ENCODE measurements at regions not wholly inside any gene's neighbourhood (a gene's known extent, or its start where the extent isn't known, plus 50 kb on each side); places are given as distances from the start of the nearest gene placed in this dataset.
A peak's percentile ranks its signal among the peaks of the same experiment; 100 is the strongest.

DNA sequence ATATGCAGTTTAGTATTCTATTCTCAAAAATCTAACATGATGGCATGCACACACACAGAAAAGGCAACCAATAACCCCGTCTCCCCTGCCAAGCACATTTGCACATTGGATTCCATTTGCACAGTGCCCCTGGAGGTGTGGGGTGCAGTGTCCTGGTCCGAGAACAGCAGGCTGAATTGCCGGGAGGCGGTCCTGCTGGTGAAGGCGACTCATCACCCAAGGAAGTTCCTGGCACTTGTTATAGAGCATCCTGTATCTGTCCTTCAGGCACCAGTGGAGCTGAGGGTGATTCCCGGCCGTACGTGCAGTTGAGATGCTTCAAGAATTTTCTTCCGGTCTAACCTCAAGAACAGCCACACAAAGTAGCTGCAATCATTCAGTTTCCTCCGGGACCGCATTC lies 73.0 kb upstream of the RAB12 start:
- TF ChIP-seq, protein P1, sequence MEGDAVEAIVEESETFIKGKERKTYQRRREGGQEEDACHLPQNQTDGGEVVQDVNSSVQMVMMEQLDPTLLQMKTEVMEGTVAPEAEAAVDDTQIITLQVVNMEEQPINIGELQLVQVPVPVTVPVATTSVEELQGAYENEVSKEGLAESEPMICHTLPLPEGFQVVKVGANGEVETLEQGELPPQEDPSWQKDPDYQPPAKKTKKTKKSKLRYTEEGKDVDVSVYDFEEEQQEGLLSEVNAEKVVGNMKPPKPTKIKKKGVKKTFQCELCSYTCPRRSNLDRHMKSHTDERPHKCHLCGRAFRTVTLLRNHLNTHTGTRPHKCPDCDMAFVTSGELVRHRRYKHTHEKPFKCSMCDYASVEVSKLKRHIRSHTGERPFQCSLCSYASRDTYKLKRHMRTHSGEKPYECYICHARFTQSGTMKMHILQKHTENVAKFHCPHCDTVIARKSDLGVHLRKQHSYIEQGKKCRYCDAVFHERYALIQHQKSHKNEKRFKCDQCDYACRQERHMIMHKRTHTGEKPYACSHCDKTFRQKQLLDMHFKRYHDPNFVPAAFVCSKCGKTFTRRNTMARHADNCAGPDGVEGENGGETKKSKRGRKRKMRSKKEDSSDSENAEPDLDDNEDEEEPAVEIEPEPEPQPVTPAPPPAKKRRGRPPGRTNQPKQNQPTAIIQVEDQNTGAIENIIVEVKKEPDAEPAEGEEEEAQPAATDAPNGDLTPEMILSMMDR (IDR thresholded peaks at IDR 0.05; ENCODE audit: low read length, missing control alignments): no peak
- no peak for DNase-seq (ENCODE audit: low read depth)
- H3K4me3 ChIP-seq (replicated peaks; ENCODE audit: low read depth, low read length): no peak overlapping the region

GRCh38 chr18:8536922-8537321 lies 72.3 kb upstream of the RAB12 start:
- no peak for DNase-seq (ENCODE audit: low read depth)
- H3K4me3 ChIP-seq (replicated peaks; ENCODE audit: low read depth, low read length): no peak overlapping the region
- TF ChIP-seq, protein P1 (IDR thresholded peaks at IDR 0.05; ENCODE audit: low read length, missing control alignments): no peak

DNA sequence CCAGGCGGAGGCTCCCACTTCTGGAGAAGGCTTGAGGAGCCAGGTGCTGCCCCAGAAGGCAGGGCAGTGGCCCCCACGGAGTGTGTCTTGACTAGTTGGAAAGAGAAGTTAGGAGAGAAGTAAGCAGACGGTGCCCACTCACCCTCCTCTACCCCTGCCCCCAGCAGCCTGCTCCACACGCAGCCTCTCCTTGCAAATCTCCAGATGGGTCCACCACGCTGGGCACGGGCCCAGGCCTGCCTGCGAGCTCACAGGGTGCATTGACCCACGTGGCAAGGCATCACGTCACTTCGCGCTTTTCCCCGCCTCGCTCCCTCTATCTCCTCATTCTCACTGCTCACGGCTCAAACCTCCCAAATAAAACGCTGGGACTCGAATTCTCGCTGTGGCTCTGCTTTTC lies 71.8 kb upstream of the RAB12 start:
- TF ChIP-seq, protein P1 (IDR thresholded peaks at IDR 0.05; ENCODE audit: low read length, missing control alignments): no peak
- no peak overlapping the region for H3K4me3 ChIP-seq (replicated peaks; ENCODE audit: low read depth, low read length)
- no peak for DNase-seq (ENCODE audit: low read depth)

- no peak overlapping the region for H3K4me3 ChIP-seq (replicated peaks; ENCODE audit: low read depth, low read length)
- no peak for DNase-seq (ENCODE audit: low read depth)
- TF ChIP-seq, protein P1 (IDR thresholded peaks at IDR 0.05; ENCODE audit: low read length, missing control alignments): no peak
Measured at GRCh38 chr18:8538935-8539334, 70.3 kb upstream of the RAB12 start.

DNA sequence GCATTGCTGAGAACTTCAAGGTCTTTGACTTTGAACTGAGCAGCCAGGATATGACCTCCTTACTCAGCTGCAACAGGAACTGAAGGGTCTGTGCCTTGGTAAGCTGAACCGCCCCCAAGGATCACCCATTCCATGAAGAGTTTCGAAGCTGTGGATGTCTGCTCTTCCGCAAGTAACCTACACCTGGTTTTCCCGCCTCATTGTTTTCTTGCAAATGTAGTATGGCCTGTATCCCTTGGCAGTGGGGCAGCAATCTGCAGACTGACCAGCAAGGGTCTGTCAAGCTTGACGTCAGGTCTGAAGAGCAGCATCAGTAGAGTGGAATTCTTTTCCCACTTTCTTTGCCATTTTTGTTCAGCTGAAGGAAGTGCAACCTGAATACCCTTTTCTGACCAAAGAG lies 62.6 kb upstream of the RAB12 start:
- TF ChIP-seq, protein P1 (IDR thresholded peaks at IDR 0.05; ENCODE audit: low read length, missing control alignments): no peak
- DNase-seq (ENCODE audit: low read depth): no peak
- H3K4me3 ChIP-seq (replicated peaks; ENCODE audit: low read depth, low read length): no peak overlapping the region

DNA sequence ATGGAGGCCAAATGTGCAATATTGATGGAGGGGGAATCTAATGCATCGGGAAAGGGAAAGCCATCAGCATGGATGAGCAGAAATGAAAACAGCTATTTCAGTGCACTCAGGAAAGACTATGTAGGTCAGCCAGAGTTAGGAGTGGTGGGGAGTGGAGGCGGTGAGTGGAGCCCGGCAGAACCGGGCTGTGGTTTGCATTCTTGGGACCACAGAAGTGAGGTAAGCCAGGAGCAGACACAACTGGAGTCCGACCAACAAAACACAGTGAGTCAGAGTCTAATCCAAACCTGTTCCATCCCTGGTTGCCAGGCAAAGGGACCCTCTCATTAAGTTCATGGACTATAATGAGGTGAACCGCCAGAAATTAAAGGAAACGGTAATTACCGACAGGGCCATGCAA lies 61.1 kb upstream of the RAB12 start:
- H3K4me3 ChIP-seq (replicated peaks; ENCODE audit: low read depth, low read length): no peak overlapping the region
- DNase-seq (ENCODE audit: low read depth): peak; percentile 25
- TF ChIP-seq, protein P1 (IDR thresholded peaks at IDR 0.05; ENCODE audit: low read length, missing control alignments): no peak

GRCh38 chr18:8549254-8549757 lies 59.9 kb upstream of the RAB12 start:
- no peak for DNase-seq (ENCODE audit: low read depth)
- TF ChIP-seq, protein P1 (IDR thresholded peaks at IDR 0.05; ENCODE audit: low read length, missing control alignments): no peak
- H3K4me3 ChIP-seq (replicated peaks; ENCODE audit: low read depth, low read length): no peak overlapping the region

Data from fibroblast of pulmonary artery (primary cell).